ENCODE measurements at regions not wholly inside any gene's neighbourhood (a gene's known extent, or its start where the extent isn't known, plus 50 kb on each side); places are given as distances from the start of the nearest gene placed in this dataset.
"Not testable (repeated sequence)": the region's sequence is repeated elsewhere in the genome, so short reads cannot be mapped to it uniquely, and the experiment has no call there.

- TF ChIP-seq CTCF (IDR thresholded peaks at IDR 0.05); EZH2 (IDR thresholded peaks at IDR 0.05; ENCODE audit: borderline replicate concordance, insufficient read depth, low read depth, low read length, poor library complexity, severe bottlenecking): not testable (repeated sequence)
These were observed 287.4 kb upstream of the ADARB2 start for GRCh38 chr10:2024750-2025149.

Data from B cell (primary cell).